ENCODE measurements at regions not wholly inside any gene's neighbourhood (a gene's known extent, or its start where the extent isn't known, plus 50 kb on each side); places are given as distances from the start of the nearest gene placed in this dataset.

GRCh38 chr5:4130819-4131218 is 535.2 kb downstream of the IRX1 start:
- TF ChIP-seq CTCF (IDR thresholded peaks at IDR 0.05) (no peak), POLR2A (IDR thresholded peaks at IDR 0.05) (no peak)

Measured in Peyer's patch (tissue), 4 donors.